Prostate gland (tissue), 2 donors: ENCODE measurements at regions not wholly inside any gene's neighbourhood (a gene's known extent, or its start where the extent isn't known, plus 50 kb on each side); places are given as distances from the start of the nearest gene placed in this dataset.

Experiments
- DNase-seq: peaks from one replicate; pipeline ENCODE4 v3.0.0-alpha.2; 2019; ENCODE audit warnings: low spot score
- H3K27ac ChIP-seq, 2 donors: fragments of 200-600 bp; sonication (generic); 2 replicates each; pipeline ENCODE4 v1.5.1; 2017 to 2019
- H3K27me3 ChIP-seq: fragments of 200-600 bp; sonication (generic); replicated peaks from 2 replicates; pipeline ENCODE4 v1.5.1; 2019; ENCODE audit not compliant: insufficient read depth
- H3K36me3 ChIP-seq, 2 donors: fragments of 200-600 bp; sonication (generic); 1 replicate in 1 of 2; 2 replicates in 1 of 2; pipeline versions ENCODE4 v1.5.1 to v1.8.1; 2017 to 2019
- H3K4me1 ChIP-seq: fragments of 200-600 bp; sonication (generic); replicated peaks from 2 replicates; pipeline ENCODE4 v1.5.1; 2019
- H3K4me3 ChIP-seq, 2 donors: fragments of 200-600 bp; sonication (generic); 2 replicates each; pipeline ENCODE4 v1.5.1; 2017 to 2019
- H3K9me3 ChIP-seq: fragments of 200-600 bp; sonication (generic); 2 replicates; pipeline ENCODE4 v1.5.1; 2017
- CTCF ChIP-seq, 4 experiments: fragments of 200-600 bp in 2 of 4; fragments of 450-650 bp in 2 of 4; sonication (generic) in 2 of 4; IDR thresholded peaks; 1 replicate in 3 of 4; 2 replicates in 1 of 4; pipeline ENCODE4 v1.5.1; 2016 to 2019; ENCODE audit warnings: antibody characterized with exemption in 4 of 4, mild to moderate bottlenecking in 2 of 4, moderate library complexity in 2 of 4
- POLR2A ChIP-seq: fragments of 450-650 bp; IDR thresholded peaks from one replicate; pipeline ENCODE4 v1.6.1; 2016; ENCODE audit warnings: antibody characterized with exemption, mild to moderate bottlenecking
- POLR2AphosphoS5 ChIP-seq: sonication (generic); formaldehyde crosslinking; IDR thresholded peaks from one replicate; pipeline ENCODE4 v1.6.1; 2017; ENCODE audit warnings: antibody characterized with exemption
- WGBS: methylation state at CpG from one replicate; pipeline ENCODE4 v1.1.5; 2018; 5-methylcytosine and 5-hydroxymethylcytosine counted together
- intact Hi-C: fragments of 100-400 bp; cut with DNase I; formaldehyde crosslinking; loops from one replicate; pipeline ENCODE4 v1.14.2; 2022

DNA sequence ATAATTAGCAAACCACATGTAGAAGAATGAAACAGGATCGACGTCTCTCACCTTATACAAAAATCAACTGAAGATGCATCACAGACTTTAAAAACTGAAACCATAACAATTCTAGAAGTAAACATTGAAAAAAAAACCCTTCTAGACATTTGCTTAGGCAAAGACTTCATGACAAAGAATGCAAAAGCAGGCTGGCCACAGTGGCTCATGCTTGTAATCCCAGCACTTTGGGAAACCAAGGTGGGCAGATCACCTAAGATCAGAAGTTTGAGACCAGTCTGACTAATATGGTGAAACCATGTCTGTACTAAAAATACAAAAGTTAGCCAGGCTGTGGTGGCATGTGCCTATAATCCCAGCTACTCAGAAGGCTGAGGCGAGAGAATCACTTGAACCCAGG, 1351.7 kb downstream of the MRPL39 start:
- Histone ChIP-seq H3K36me3 (no peaks in the 10 kb centered on the region), H3K27ac (no peak overlapping the region), H3K4me1 (no peaks in the 10 kb centered on the region), H3K27me3 (no peaks in the 10 kb centered on the region), H3K9me3 (no peaks in the 10 kb centered on the region), H3K4me3 (no peak overlapping the region)
- 60% methylated on average over 3 of the region's 3 CpGs for WGBS
- intact Hi-C loops: no loop called here
- TF ChIP-seq POLR2A (no peak), CTCF (IDR thresholded peaks at IDR 0.05) (no peak)
- DNase-seq: no peak

DNA sequence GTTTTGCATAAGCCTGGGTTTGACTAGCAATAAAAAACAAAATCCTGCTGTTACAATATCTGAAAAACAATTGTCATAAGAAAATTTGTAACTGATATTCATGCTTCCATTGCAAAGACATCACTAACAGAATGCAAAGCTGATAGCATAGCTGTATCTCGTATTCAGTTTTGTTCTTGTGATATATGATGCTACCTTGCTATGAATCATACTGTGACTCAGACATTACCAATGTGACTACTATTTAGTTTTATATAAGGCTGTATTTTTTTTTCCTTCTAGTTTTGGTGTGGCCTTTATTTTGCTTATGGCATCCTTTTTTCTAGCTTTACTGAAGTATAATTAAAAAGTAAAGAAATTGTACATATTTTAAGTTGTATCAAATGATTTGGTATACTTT, 1381.8 kb downstream of the MRPL39 start:
- DNase-seq: no peak
- no peaks in the 10 kb centered on the region for H3K27me3 ChIP-seq
- no peak for TF ChIP-seq CTCF (IDR thresholded peaks at IDR 0.05)
- no peak for TF ChIP-seq POLR2A
- no peak for TF ChIP-seq POLR2AphosphoS5
- H3K36me3 ChIP-seq: no peaks in the 10 kb centered on the region
- H3K9me3 ChIP-seq: no peaks in the 10 kb centered on the region
- H3K27ac ChIP-seq: no peak overlapping the region
- intact Hi-C loops: no loop called here
- no peaks in the 10 kb centered on the region for H3K4me1 ChIP-seq
- WGBS: 65% methylated on average over 1 of the region's 1 CpG
- H3K4me3 ChIP-seq: no peak overlapping the region

DNA sequence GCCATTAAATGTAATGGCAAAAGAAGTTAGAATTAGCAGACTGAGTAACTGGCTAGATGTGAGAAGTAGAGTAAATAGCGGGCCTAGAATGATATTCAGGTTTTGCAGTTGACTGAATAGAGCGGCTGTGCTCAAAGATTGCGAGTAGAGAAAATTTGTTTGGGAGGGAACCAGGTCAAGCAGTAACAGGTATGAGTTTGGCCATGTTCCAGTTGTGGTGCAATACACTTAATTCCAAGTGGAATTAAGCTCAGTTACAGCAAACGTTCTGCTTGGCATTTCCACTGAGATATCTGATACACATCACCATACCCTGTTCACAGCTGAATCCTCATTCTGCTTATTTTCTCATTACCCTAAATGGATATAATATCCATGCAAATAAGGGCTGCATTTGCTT, 1382.9 kb downstream of the MRPL39 start:
- DNase-seq: peak; percentile 14
- no peaks in the 10 kb centered on the region for H3K27me3 ChIP-seq
- no peaks in the 10 kb centered on the region for H3K4me1 ChIP-seq
- 47% methylated on average over 4 of the region's 4 CpGs for WGBS
- H3K36me3 ChIP-seq: no peaks in the 10 kb centered on the region
- no peak overlapping the region for H3K27ac ChIP-seq
- TF ChIP-seq POLR2AphosphoS5 (no peak), POLR2A (no peak), CTCF (IDR thresholded peaks at IDR 0.05) (no peak)
- intact Hi-C loops: no loop called here
- H3K4me3 ChIP-seq: no peak overlapping the region
- H3K9me3 ChIP-seq: no peaks in the 10 kb centered on the region

DNA sequence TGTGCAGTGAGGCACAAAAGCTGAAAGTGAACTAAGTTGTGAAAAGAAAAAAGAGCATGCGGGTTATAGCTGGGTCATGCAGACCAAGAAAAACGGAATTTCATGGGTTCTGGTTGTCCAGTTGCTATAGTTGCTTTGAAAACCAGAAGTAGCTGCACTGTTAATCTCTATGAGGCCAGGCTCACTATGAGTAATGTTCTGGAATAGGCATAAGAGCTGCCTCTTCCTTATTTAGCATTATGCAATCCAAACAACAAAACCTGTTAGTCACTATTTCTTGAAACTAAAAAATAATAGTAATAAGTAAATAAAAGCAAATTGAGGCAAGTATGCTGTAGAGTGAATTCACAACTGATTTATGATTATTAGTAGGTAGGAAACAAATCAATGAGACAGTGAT, 1383.7 kb downstream of the MRPL39 start:
- Histone ChIP-seq H3K9me3 (no peaks in the 10 kb centered on the region), H3K27me3 (no peaks in the 10 kb centered on the region), H3K4me3 (no peak overlapping the region), H3K4me1 (no peaks in the 10 kb centered on the region), H3K27ac (no peak overlapping the region), H3K36me3 (no peaks in the 10 kb centered on the region)
- WGBS: 79% methylated on average over 2 of the region's 2 CpGs
- no peak for DNase-seq
- no peak for TF ChIP-seq CTCF (IDR thresholded peaks at IDR 0.05)
- no peak for TF ChIP-seq POLR2AphosphoS5
- no peak for TF ChIP-seq POLR2A
- intact Hi-C loops: no loop called here

DNA sequence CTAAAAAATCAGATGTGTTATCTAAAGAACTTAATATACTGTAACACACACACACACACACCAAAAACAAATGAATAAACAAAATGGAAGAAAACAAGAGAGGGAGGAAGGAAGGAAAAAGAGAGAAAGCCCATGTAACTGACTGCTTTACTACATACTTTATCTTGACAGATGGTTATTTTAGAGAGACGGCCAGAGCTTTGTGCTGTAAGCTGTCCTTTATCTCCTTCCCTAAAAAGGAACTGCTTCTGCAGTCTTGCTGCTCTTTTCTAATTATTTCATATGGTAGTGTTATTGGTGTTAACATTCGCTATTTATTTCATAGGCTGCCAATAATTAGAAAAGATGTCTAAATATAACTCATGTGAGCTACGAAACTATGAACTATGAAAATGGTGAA, 1384.6 kb downstream of the MRPL39 start:
- WGBS: 84% methylated on average over 3 of the region's 3 CpGs
- no peaks in the 10 kb centered on the region for H3K4me1 ChIP-seq
- H3K27ac ChIP-seq: no peak overlapping the region
- H3K4me3 ChIP-seq: no peak overlapping the region
- no peaks in the 10 kb centered on the region for H3K36me3 ChIP-seq
- intact Hi-C loops: no loop called here
- no peaks in the 10 kb centered on the region for H3K9me3 ChIP-seq
- no peak for DNase-seq
- no peaks in the 10 kb centered on the region for H3K27me3 ChIP-seq
- TF ChIP-seq POLR2A (no peak), CTCF (IDR thresholded peaks at IDR 0.05) (no peak), POLR2AphosphoS5 (no peak)
